ENCODE measurements at regions not wholly inside any gene's neighbourhood (a gene's known extent, or its start where the extent isn't known, plus 50 kb on each side); places are given as distances from the start of the nearest gene placed in this dataset.
"Not testable (repeated sequence)": the region's sequence is repeated elsewhere in the genome, so short reads cannot be mapped to it uniquely, and the experiment has no call there.

DNA sequence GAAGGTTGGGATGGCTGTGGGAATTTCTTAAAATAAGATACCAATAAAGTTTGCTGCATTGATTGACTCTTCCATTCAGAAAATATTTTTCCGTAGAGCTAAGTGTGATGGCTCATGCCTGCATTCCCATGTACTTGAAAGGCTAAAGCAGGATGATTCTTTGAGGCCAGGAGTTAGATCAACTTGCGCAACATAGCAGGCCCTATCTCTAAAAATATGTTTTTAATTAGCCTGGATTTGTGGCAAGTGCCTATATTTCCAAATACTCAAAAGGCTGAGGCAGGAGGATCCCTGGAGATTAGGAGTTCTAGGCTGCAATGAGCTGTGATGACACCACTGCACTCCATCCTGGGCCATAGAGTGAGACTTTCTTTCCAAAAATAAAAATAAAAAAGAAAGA, 431.2 kb upstream of the PTCHD4 start:
- Mint-ChIP-seq H3K27me3 (ENCODE audit: unreplicated experiment) (no peaks in the 10 kb centered on the region), H3K36me3 (ENCODE audit: low read depth, unreplicated experiment) (no peaks in the 10 kb centered on the region), H3K27ac (ENCODE audit: unreplicated experiment) (no peak overlapping the region), H3K4me3 (ENCODE audit: unreplicated experiment) (no peak overlapping the region), H3K9me3 (ENCODE audit: unreplicated experiment) (no peaks in the 10 kb centered on the region), H3K4me1 (ENCODE audit: unreplicated experiment) (no peaks in the 10 kb centered on the region)
- TF ChIP-seq, protein P1, sequence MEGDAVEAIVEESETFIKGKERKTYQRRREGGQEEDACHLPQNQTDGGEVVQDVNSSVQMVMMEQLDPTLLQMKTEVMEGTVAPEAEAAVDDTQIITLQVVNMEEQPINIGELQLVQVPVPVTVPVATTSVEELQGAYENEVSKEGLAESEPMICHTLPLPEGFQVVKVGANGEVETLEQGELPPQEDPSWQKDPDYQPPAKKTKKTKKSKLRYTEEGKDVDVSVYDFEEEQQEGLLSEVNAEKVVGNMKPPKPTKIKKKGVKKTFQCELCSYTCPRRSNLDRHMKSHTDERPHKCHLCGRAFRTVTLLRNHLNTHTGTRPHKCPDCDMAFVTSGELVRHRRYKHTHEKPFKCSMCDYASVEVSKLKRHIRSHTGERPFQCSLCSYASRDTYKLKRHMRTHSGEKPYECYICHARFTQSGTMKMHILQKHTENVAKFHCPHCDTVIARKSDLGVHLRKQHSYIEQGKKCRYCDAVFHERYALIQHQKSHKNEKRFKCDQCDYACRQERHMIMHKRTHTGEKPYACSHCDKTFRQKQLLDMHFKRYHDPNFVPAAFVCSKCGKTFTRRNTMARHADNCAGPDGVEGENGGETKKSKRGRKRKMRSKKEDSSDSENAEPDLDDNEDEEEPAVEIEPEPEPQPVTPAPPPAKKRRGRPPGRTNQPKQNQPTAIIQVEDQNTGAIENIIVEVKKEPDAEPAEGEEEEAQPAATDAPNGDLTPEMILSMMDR (IDR thresholded peaks at IDR 0.05; ENCODE audit: unreplicated experiment) = no peak
- DNase-seq (ENCODE audit: low spot score) = no peak

DNA sequence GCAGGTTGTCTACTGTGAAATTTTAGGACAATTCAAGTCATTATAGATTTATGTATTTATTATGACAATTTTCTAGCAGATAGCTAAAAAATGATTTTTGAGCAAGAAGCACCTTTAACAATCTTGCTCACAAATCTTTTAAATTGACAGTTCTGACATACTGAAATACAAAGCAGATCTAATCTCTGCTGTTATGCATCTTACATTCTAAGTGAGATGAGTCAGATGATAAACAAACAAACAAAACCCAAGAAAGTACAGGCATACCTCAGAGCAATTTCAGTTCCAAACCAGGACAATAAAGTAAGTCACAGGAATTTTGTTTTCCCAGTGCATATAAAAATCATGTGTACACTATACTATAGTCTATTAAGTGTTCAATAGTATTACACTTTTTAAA, 430.7 kb upstream of the PTCHD4 start:
- no peaks in the 10 kb centered on the region for H3K27me3 Mint-ChIP-seq (ENCODE audit: unreplicated experiment)
- no peaks in the 10 kb centered on the region for H3K36me3 Mint-ChIP-seq (ENCODE audit: low read depth, unreplicated experiment)
- no peak for DNase-seq (ENCODE audit: low spot score)
- no peak overlapping the region for H3K4me3 Mint-ChIP-seq (ENCODE audit: unreplicated experiment)
- no peaks in the 10 kb centered on the region for H3K9me3 Mint-ChIP-seq (ENCODE audit: unreplicated experiment)
- H3K27ac Mint-ChIP-seq (ENCODE audit: unreplicated experiment) = no peak overlapping the region
- TF ChIP-seq, protein P1 (IDR thresholded peaks at IDR 0.05; ENCODE audit: unreplicated experiment) = no peak
- no peaks in the 10 kb centered on the region for H3K4me1 Mint-ChIP-seq (ENCODE audit: unreplicated experiment)

DNA sequence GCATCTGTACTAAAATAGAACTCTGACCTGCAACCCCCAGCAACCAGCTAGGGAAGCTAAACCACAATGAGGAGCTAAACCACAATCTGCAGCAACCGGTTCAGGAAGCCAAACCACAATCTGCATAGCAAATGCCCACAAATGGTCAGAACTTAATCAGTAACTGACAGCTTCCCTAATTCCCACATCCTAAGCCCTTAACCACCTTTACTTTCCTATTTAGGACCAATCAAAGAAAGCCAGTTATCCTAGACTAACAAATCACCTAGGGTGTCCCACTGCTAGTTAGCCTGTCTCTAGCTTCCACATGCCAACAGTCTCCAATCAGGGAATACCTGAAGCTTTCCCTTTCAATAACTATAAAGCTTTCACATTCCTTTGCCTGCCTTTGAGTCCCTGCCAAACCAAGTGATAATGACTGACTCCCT, 424.6 kb upstream of the PTCHD4 start:
- Mint-ChIP-seq H3K36me3 (ENCODE audit: low read depth, unreplicated experiment) (no peaks in the 10 kb centered on the region), H3K27ac (ENCODE audit: unreplicated experiment) (no peak overlapping the region), H3K27me3 (ENCODE audit: unreplicated experiment) (no peaks in the 10 kb centered on the region), H3K4me3 (ENCODE audit: unreplicated experiment) (no peak overlapping the region), H3K4me1 (ENCODE audit: unreplicated experiment) (no peaks in the 10 kb centered on the region), H3K9me3 (ENCODE audit: unreplicated experiment) (no peaks in the 10 kb centered on the region)
- DNase-seq (ENCODE audit: low spot score) = no peak
- TF ChIP-seq, protein P1 (IDR thresholded peaks at IDR 0.05; ENCODE audit: unreplicated experiment) = no peak

DNA sequence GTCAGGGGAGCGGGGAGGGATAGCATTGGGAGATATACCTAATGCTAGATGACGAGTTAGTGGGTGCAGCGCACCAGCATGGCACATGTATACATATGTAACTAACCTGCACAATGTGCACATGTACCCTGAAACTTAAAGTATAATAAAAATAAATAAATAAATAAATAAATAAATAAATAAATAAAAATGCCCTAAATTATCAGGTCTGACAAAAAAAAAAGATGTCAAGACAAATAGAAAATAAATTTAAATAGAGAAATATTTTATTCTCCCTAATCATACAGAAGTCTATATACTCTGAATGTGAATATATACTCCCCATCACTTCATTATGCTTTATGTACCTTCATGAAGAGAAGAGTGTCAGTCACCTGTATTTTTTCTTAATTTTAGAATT, 420.0 kb upstream of the PTCHD4 start:
- not testable (repeated sequence) for H3K27ac Mint-ChIP-seq (ENCODE audit: unreplicated experiment); H3K36me3 Mint-ChIP-seq (ENCODE audit: low read depth, unreplicated experiment); H3K9me3 Mint-ChIP-seq (ENCODE audit: unreplicated experiment); H3K27me3 Mint-ChIP-seq (ENCODE audit: unreplicated experiment); DNase-seq (ENCODE audit: low spot score); H3K4me1 Mint-ChIP-seq (ENCODE audit: unreplicated experiment); H3K4me3 Mint-ChIP-seq (ENCODE audit: unreplicated experiment)

DNA sequence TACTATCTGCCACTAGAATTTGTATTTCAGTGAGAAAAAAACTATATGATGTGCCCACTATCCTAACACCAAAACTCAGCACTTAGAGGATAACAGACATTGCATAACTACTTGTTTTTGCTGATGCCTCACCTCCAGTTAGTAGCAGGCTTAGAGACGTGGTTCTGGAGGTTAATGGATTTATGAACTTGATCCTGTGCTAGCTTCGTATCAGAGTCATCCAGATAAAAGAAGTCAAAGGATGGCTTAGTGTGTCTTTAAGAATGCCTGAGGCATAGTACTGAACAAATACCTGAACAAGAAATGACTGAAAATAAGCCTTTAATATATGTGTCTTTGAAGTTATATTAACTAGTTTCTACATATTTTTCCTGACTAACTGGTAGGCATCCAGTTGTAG, 414.9 kb upstream of the PTCHD4 start:
- TF ChIP-seq, protein P1 (IDR thresholded peaks at IDR 0.05; ENCODE audit: unreplicated experiment) = no peak
- no peak overlapping the region for H3K27ac Mint-ChIP-seq (ENCODE audit: unreplicated experiment)
- H3K9me3 Mint-ChIP-seq (ENCODE audit: unreplicated experiment) = no peaks in the 10 kb centered on the region
- H3K36me3 Mint-ChIP-seq (ENCODE audit: low read depth, unreplicated experiment) = no peaks in the 10 kb centered on the region
- no peaks in the 10 kb centered on the region for H3K4me1 Mint-ChIP-seq (ENCODE audit: unreplicated experiment)
- DNase-seq (ENCODE audit: low spot score) = no peak
- H3K4me3 Mint-ChIP-seq (ENCODE audit: unreplicated experiment) = no peak overlapping the region
- H3K27me3 Mint-ChIP-seq (ENCODE audit: unreplicated experiment) = no peaks in the 10 kb centered on the region

DNA sequence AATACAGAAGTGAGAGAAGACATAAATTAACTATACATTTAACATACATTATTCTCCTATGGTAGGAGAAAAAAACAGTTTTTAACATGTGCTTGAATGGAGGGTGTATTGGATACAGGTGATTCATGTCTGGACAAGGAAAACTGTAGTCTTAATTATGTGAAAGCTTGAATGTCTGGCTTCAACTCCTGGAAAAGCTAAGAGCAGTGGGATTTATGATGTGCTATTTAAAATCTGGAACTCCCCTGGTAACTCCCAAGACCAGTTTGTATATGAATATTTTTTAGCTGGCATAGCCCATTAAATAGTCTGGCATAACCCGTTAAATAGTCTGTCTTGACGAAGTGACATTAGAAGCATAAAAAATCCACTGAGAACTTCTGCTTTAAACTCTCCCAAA, 410.0 kb upstream of the PTCHD4 start:
- Mint-ChIP-seq H3K4me1 (ENCODE audit: unreplicated experiment) (no peaks in the 10 kb centered on the region), H3K4me3 (ENCODE audit: unreplicated experiment) (no peak overlapping the region), H3K27ac (ENCODE audit: unreplicated experiment) (no peak overlapping the region), H3K9me3 (ENCODE audit: unreplicated experiment) (no peaks in the 10 kb centered on the region), H3K27me3 (ENCODE audit: unreplicated experiment) (no peaks in the 10 kb centered on the region), H3K36me3 (ENCODE audit: low read depth, unreplicated experiment) (no peaks in the 10 kb centered on the region)
- TF ChIP-seq, protein P1 (IDR thresholded peaks at IDR 0.05; ENCODE audit: unreplicated experiment) = no peak
- DNase-seq (ENCODE audit: low spot score) = no peak
